ENCODE measurements at regions not wholly inside any gene's neighbourhood (a gene's known extent, or its start where the extent isn't known, plus 50 kb on each side); places are given as distances from the start of the nearest gene placed in this dataset.

DNA sequence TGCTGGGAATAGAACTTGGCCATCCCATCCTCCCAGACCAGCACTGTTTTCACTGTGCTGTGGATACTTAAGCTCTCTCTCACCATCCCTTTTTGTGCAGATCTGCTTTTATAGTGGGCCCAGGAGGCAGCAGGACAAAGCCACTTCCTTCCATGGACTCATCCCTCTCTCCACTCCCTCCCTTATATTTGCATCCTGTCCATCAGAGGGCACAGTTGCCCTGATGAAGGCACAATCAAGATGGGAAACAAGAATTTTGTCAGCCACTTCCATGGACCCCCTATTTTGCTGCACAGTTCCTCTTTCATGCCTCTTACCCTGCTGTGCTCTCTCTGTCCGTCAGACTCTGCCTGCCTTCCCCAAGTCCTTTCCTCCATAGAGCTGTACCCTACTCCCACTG is 338.7 kb downstream of the HRH4 start:
- TF ChIP-seq, protein P1, sequence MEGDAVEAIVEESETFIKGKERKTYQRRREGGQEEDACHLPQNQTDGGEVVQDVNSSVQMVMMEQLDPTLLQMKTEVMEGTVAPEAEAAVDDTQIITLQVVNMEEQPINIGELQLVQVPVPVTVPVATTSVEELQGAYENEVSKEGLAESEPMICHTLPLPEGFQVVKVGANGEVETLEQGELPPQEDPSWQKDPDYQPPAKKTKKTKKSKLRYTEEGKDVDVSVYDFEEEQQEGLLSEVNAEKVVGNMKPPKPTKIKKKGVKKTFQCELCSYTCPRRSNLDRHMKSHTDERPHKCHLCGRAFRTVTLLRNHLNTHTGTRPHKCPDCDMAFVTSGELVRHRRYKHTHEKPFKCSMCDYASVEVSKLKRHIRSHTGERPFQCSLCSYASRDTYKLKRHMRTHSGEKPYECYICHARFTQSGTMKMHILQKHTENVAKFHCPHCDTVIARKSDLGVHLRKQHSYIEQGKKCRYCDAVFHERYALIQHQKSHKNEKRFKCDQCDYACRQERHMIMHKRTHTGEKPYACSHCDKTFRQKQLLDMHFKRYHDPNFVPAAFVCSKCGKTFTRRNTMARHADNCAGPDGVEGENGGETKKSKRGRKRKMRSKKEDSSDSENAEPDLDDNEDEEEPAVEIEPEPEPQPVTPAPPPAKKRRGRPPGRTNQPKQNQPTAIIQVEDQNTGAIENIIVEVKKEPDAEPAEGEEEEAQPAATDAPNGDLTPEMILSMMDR (IDR thresholded peaks at IDR 0.05; ENCODE audit: unreplicated experiment in 3 of 3) = no peak
- Mint-ChIP-seq H3K36me3 (ENCODE audit: low read depth) (no peaks in the 10 kb centered on the region), H3K4me1 (peaks cover 5% of the 10 kb centered on the region), H3K9me3 (no peaks in the 10 kb centered on the region), H3K27me3 (ENCODE audit: low read depth) (no peaks in the 10 kb centered on the region), H3K4me3 (no peak overlapping the region), H3K27ac (peak overlapping the region; percentile 32 to 75 (median 50))

DNA sequence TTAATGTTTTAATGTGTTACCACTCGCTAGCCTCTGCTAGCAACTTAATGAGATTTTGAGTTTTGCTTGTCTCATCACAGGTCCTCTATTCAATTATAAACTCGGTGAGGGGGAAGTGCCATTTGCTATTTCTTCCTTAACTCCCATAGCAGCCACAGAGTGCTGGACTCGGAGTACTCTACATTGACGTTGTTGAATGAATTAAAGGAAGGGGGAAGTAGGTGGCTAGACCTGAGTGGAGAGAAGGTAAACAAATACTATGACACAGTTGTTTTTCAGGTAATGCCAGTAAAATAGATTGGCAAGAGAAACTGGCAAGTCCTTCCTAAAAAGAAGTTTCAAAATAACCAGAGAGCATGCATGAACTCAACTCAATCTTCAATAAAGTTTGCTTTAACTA is 339.3 kb downstream of the HRH4 start:
- Mint-ChIP-seq H3K36me3 (ENCODE audit: low read depth) (no peaks in the 10 kb centered on the region), H3K4me1 (no peaks in the 10 kb centered on the region), H3K4me3 (no peak overlapping the region), H3K27me3 (ENCODE audit: low read depth) (no peaks in the 10 kb centered on the region), H3K27ac (peak overlapping the region; percentile 32 to 75 (median 50)), H3K9me3 (no peaks in the 10 kb centered on the region)
- TF ChIP-seq, protein P1 (IDR thresholded peaks at IDR 0.05; ENCODE audit: unreplicated experiment in 3 of 3) = no peak

DNA sequence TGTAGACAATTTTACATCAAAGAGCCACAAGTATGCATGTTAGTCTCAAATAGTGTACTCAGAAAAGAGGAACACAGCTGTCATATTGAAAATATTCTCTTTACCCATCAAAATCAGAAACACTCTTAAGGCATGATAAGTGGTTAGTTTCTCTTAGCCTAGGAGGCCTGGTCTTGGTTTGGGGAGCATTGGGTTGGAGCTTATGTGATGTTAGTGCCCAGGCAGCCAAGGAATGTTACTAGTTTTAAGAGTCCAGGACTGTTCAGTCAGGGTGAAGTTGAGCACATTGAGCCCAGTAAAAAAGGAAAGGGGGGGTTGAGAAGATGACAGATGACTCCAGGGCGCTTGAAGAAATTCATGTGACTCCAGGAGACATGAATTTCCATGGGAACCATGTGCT is 340.6 kb downstream of the HRH4 start:
- Mint-ChIP-seq H3K27me3 (ENCODE audit: low read depth) (no peaks in the 10 kb centered on the region), H3K27ac (no peak overlapping the region), H3K9me3 (no peaks in the 10 kb centered on the region), H3K4me3 (no peak overlapping the region), H3K36me3 (ENCODE audit: low read depth) (no peaks in the 10 kb centered on the region), H3K4me1 (no peaks in the 10 kb centered on the region)
- TF ChIP-seq, protein P1 (IDR thresholded peaks at IDR 0.05; ENCODE audit: unreplicated experiment in 3 of 3) = no peak

DNA sequence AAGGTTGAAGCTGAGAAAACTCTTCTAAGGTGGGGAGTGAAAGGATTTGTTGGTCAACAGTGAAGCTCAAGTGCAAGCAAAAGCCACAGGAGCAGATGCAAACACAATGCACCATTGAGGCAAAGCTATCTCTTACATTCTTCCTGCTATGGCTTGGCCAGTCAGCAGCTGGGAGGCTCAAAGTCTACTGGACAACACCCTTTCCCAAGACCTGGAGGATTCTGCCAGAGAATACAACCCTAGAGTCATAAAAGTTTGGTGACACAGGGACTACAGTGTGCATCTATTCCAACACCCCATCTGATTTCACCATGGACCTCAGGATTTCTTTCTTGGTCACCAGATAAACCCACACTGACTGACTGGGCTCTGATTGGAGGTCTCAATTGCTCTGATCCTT is 342.0 kb downstream of the HRH4 start:
- Mint-ChIP-seq H3K9me3 (peaks cover 6% of the 10 kb centered on the region), H3K4me1 (no peaks in the 10 kb centered on the region), H3K36me3 (ENCODE audit: low read depth) (peaks cover 5% of the 10 kb centered on the region), H3K27ac (no peak overlapping the region), H3K27me3 (ENCODE audit: low read depth) (no peaks in the 10 kb centered on the region), H3K4me3 (no peak overlapping the region)
- TF ChIP-seq, protein P1 (IDR thresholded peaks at IDR 0.05; ENCODE audit: unreplicated experiment in 3 of 3) = no peak

DNA sequence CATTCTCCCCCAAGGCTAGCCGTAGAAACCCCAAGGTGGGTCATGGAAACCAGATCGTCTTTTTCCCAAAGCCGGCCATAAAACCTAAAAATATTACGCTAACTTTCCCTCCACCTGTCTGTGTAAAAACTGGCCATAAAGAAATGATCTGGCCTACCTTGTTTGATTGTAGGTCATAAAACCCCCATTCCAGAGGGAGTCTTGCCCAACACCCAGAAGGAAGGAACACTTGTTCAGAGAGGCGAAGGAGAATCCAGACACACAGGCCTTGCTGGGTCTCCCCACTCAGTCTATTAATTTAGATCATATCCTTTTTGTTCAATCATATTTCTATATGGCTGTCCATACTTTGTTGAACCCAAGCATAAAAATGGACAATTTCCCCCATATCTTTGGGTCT is 344.7 kb downstream of the HRH4 start:
- Mint-ChIP-seq H3K9me3 (peaks cover 17% of the 10 kb centered on the region), H3K4me3 (no peak overlapping the region), H3K27me3 (ENCODE audit: low read depth) (no peaks in the 10 kb centered on the region), H3K27ac (no peak overlapping the region), H3K4me1 (peaks cover 14% of the 10 kb centered on the region), H3K36me3 (ENCODE audit: low read depth) (peaks cover 14% of the 10 kb centered on the region)
- TF ChIP-seq, protein P1 (IDR thresholded peaks at IDR 0.05; ENCODE audit: unreplicated experiment in 3 of 3) = no peak

DNA sequence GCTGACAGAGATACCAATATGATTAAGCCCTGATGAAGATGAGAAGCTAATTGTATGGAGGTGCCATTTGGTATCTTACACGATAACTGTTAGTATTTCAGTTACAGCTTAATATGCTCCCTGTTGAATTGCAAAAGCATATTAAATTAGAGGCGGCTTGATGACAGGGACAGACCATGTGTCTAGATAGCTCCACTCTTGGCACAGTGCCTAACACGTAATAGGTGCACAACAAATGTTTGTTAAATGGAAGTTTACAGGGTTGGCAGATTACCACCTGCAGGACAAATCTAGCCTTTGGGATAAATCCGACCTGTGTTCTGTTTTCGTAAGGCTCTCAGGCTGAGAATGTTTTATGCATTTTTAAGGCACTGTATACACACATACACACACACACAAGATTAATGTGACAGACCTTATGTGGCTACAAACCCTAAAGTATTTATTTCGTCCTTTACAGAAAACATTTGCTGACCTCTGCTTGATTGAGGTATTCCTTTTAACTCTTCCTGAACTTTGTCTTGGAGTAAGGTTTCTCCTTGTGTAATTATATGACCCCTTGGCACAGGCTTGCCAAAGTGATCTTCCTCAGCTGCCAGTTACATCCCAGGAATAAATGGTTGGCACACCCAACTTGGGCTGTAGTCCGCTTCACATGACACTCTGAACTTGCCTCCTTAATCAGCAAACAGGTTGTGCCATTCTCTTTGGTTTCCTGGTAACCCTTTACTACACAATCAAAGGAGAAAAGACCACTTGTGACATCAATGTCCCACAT is 348.9 kb downstream of the HRH4 start:
- Mint-ChIP-seq H3K4me3 (no peak overlapping the region), H3K36me3 (ENCODE audit: low read depth) (peaks cover 14% of the 10 kb centered on the region), H3K27me3 (ENCODE audit: low read depth) (no peaks in the 10 kb centered on the region), H3K27ac (peak overlapping the region in 1 of 3 experiments; percentile 35), H3K4me1 (peaks cover 38% of the 10 kb centered on the region), H3K9me3 (peaks cover 19% of the 10 kb centered on the region)
- TF ChIP-seq, protein P1 (IDR thresholded peaks at IDR 0.05; ENCODE audit: unreplicated experiment in 3 of 3) = no peak
